Left cardiac atrium (tissue), 4 donors: ENCODE measurements at regions not wholly inside any gene's neighbourhood (a gene's known extent, or its start where the extent isn't known, plus 50 kb on each side); places are given as distances from the start of the nearest gene placed in this dataset.

Source experiments
- ATAC-seq, 2 donors: fragments of 200-7000 bp; cut with Tn5 transposase; one replicate each; pipeline ENCODE4 v1.9.1; 2020; ENCODE audit warnings: mild to moderate bottlenecking in 2 of 2, moderate library complexity in 2 of 2
- DNase-seq: peaks from one replicate; pipeline ENCODE4 v3.0.0-alpha.2; 2020
- intact Hi-C, 2 donors: fragments of 100-400 bp; cut with DNase I; formaldehyde crosslinking; loops; one replicate each; pipeline versions ENCODE4 v1.14.1 to v1.15.1; 2022 to 2023
- donor health status: DM: no; HTN: yes; CAD: no.
- donor health status: DM: no; HTN: yes; CAD: no; lungs with severe emphysema.
- donor health status: DM: yes; HTN: yes; CAD: no.
- donor health status: Dilated cardiomyopathy.

GRCh38 chr11:92703449-92703830, 266.0 kb upstream of the MTNR1B start:
- DNase-seq (no peak), ATAC-seq (peak in 1 of 2 donors; percentile 36)
- intact Hi-C loops: loop anchor here in 1 of 2 donors (10.0 kb wide), 1 partner anchor 61 kb away; no protein-coding TSS in a partner anchor

- no peak for DNase-seq
- ATAC-seq: peak; percentile 47 to 54
- intact Hi-C loops: loop anchor here in 1 of 2 donors (10.0 kb wide), 1 partner anchor 58 kb away; no protein-coding TSS in a partner anchor
These were observed 262.3 kb upstream of the MTNR1B start for GRCh38 chr11:92707173-92707619.

DNA sequence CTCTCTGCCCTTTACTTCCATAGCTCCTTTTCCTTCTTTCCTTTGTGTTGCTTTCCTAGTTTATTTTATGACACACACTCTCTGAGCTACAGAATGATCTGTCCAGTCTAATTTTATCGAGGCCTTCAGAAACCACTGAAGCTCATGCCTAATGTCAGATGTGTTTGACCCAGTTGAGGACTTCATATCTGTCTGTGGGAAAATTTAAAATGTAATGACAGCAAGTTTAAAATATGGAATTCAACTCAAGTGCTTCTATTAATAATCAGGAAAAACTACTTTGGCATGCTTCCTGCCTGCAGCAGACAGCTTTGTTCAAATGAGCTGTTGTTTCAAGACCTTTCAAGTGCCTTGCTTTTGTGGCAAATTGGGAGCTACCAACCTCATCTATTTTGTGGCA, 261.8 kb upstream of the MTNR1B start:
- ATAC-seq: peak; percentile 82 to 86
- DNase-seq: no peak
- intact Hi-C loops: loop anchor here in 1 of 2 donors (10.0 kb wide), 1 partner anchor 57 kb away; no protein-coding TSS in a partner anchor

DNA sequence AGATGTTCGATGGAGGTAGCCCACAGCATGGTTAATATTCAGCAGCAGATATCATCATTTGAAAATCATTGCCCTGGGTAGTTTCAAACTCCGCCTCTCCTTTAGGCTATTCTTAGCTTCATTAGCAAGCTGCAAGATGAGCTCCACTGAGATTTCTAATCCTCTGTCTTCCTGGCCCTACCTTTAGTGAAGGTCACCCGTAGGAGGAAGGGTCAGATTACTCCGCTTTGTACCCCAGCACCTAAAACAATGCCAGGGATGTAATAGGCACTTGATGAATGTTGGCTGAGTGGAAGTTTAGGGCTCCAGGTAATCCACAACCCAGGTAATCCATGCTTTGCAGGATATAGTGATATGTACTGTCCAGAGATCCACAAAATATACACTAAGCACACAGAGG, 260.1 kb upstream of the MTNR1B start:
- ATAC-seq (peak in 1 of 2 donors; percentile 29), DNase-seq (no peak)
- intact Hi-C loops: loop anchor here in 1 of 2 donors (10.0 kb wide), 1 partner anchor 55 kb away; no protein-coding TSS in a partner anchor

DNA sequence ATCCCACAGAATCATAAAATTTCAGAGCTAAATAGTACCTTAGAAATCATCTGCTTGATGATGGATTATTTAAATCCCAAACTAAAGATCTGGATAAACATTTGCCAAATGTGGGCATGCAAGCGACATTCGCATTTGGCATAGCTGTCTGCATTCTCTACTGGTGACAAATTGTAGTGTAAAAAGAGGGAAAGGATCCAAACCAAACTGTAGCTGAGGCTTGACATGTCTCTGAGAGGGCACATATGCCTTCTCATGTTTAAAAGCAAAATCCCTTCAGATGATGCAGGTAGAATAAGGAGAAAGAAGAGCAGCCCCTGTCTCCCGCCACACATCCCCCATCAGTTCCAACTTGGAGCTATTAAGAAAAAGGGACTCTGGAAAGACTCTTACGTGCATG, 257.5 kb upstream of the MTNR1B start:
- DNase-seq (no peak), ATAC-seq (no peak)
- intact Hi-C loops: no loop called here

DNA sequence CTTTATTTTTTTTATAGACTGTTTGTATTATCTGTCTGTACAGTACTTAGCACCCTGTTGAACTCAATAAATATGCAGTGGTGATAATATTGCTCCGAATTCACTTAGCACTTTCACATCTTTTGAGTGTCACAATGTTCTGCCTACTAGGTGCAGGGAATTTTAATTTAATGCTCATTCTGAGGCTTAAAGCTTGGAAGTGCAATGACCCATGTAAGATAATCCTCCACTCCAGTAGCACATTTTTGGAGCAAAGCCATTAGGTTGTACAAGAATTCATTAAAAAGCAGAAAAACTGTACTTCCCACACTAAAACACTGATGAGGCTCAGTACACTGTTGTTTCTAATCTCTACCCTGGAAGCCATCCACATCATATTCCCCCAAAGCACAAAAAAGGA, 255.3 kb upstream of the MTNR1B start:
- no peak for ATAC-seq
- DNase-seq: no peak
- intact Hi-C loops: no loop called here

DNA sequence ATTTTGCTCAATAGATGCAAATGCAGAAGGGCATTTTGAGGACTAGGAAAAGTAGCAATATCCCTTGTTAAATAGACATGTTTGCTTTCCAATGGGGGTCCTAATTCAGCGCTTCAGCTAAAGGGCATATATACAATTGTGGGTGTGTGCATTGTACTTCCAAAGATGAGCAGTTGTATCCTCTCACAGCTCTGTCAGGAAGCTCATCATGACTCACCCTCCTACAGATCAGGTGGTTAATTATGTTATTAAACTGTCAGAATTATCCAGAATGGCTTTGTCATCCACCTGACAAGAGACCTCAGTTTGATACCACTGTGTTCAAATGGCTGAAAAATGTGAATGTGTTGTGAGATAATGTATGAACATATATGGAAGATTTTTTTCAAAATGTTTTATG, 252.2 kb upstream of the MTNR1B start:
- intact Hi-C loops: no loop called here
- ATAC-seq (no peak), DNase-seq (no peak)

DNA sequence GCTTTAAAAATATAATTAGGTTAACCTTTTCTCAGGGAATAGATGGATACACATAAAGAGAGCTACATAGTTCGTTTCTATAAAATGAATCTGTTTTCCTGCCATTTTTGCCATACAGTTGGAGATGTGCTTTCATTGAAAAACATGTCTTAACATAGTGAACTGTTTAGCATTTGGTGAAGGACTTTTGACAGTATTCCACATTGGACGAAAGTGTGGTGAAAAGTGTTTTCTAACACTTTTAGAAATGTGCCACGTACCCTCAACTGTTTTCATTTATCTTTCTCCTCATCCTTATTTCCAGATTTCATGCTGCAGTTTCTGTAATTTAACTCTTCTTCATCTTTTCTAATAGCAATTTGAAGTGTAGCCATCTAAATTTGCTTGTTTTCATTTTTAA, 249.1 kb upstream of the MTNR1B start:
- intact Hi-C loops: no loop called here
- no peak for ATAC-seq
- no peak for DNase-seq

DNA sequence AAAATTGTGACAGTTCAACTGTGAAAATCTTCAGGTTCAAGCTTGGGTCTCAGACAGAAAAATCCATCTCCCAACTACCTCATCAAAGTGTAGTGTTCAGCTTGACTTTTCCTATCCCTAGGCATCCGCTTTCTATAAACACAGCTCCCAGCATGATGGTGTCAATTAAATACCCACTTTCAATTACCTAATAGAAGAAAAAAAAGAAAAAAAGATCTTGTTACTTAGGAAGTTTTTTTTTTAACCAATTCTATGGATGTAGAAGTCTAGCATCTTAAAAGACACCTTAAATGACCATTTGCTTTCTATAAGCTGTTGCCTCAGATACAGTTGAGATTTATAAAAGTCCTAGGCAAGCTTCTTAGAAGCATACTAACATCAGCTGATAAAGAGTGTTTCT, 244.1 kb upstream of the MTNR1B start:
- DNase-seq (no peak), ATAC-seq (no peak)
- intact Hi-C loops: no loop called here

DNA sequence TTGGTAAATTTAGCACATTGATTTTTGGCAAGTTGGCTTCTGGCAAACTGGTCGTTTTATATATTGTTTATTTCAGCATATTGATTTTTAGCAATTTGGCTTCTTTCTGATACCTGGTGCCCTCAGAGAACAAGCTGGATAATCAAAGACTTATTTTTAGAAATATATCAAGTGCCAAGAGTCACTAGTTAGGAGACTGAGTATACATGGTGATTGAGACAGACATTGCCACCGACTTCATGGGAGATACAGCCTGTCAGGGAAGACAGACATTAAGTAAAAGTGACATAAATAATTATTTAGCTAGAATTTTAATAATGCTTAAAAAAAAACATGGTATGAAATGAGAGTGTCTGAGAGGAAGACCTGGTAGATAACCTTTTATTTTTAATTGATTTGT, 242.3 kb upstream of the MTNR1B start:
- intact Hi-C loops: no loop called here
- no peak for DNase-seq
- ATAC-seq: no peak

- no peak for DNase-seq
- intact Hi-C loops: no loop called here
These were observed 241.7 kb upstream of the MTNR1B start for GRCh38 chr11:92727769-92728168.

DNA sequence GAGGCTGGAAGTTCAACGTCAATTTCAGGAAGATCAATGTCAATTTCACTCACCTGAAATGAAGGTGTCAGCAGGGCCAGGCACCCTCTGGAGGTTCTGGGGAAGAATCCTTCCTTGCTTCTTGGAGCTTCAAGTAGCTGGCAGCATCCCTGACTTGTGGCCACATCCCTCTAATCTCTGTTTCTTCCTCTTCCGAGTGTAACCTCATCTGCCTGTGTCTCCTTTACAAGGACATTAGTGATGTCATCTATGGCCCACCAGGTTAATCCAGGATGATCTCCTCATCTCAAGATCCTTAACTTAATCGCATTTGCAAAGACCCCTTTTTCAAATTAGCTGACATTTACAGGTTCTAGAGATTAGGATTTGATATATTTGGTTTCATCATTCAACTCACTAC, 240.8 kb upstream of the MTNR1B start:
- intact Hi-C loops: no loop called here
- no peak for DNase-seq
- ATAC-seq: no peak

More at GRCh38 chr11:92727769-92728168, 241.7 kb upstream of the MTNR1B start:
- no peak for ATAC-seq

- no peak for DNase-seq
- intact Hi-C loops: no loop called here
- no peak for ATAC-seq
These were observed 234.4 kb upstream of the MTNR1B start for GRCh38 chr11:92735039-92735438.

GRCh38 chr11:92738276-92738675, 231.2 kb upstream of the MTNR1B start:
- intact Hi-C loops: no loop called here
- no peak for ATAC-seq
- no peak for DNase-seq

- ATAC-seq: no peak
- intact Hi-C loops: no loop called here
- no peak for DNase-seq
These were observed 230.4 kb upstream of the MTNR1B start for GRCh38 chr11:92739041-92739440.

- intact Hi-C loops: no loop called here
These were observed 230.0 kb upstream of the MTNR1B start for GRCh38 chr11:92739491-92739890.

DNA sequence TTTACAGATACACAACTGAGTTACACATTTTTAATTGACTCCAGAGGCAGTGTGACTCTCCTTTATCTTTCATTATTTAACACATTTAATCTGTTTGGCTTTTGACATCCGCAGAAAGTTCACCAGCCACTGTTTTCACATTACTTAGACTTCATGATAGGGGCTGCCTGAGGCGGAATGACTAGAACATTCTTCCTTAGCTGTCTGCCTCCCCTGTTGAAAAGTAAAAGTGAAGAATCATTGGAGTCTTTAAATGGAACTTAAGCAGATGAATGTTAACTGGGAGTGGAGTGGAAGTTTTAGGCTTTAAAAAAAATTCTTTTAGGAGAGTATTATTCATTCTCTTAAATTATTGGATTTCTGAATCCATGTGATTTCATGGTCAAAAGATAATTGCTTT, 229.2 kb upstream of the MTNR1B start:
- DNase-seq (no peak), ATAC-seq (no peak)
- intact Hi-C loops: loop anchor here in 1 of 2 donors (10.0 kb wide), 1 partner anchor 135 kb away; no protein-coding TSS in a partner anchor

More at GRCh38 chr11:92739491-92739890, 230.0 kb upstream of the MTNR1B start:
- DNase-seq: no peak
- ATAC-seq: no peak

- DNase-seq: no peak
- no peak for ATAC-seq
- intact Hi-C loops: loop anchor here in 1 of 2 donors (10.0 kb wide), 1 partner anchor 130 kb away; no protein-coding TSS in a partner anchor
These were observed 224.4 kb upstream of the MTNR1B start for GRCh38 chr11:92744929-92745585.

- no peak for DNase-seq
- ATAC-seq: no peak
- intact Hi-C loops: no loop called here
These were observed 218.7 kb upstream of the MTNR1B start for GRCh38 chr11:92750794-92751193.

DNA sequence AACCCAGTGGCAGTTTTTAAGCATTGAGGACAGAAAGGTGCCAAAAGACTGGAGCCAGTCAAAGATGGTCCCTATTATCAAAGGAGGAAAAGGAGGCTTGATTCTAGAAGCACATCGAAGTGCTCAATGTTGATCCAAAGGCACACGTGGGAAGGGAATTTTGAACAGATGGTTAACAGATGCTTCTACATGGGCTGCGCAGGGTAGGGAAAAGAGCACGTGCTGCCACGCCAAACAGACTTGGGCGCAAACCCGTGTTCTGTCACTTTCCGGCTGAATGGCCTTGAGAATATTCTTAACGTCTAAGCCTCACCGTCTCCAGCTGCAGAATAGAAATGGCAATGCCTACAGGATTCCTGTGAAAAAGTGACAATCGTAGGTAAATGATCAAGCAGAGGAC, 217.9 kb upstream of the MTNR1B start:
- no peak for DNase-seq
- intact Hi-C loops: no loop called here
- no peak for ATAC-seq

DNA sequence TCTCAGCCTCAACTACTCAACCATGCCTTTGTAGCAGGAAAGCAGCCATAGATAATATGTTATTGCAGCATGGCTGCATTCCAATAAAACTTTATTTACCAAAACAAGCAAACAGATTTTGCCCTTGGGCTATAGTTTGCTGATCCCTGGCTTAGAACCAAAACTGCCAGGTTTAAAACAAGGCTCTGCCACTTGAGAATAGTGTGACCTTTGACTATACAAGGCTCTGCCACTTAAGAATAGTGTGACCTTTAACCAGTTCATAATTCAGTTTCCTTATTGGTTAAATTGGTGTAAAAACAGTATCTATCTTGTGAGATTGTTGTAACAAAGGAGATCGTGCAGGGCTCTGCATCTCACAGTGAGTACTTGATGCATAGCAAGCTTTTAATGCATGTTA, 217.3 kb upstream of the MTNR1B start:
- ATAC-seq: no peak
- intact Hi-C loops: no loop called here
- DNase-seq: no peak
